ENCODE measurements at regions not wholly inside any gene's neighbourhood (a gene's known extent, or its start where the extent isn't known, plus 50 kb on each side); places are given as distances from the start of the nearest gene placed in this dataset.
A peak's percentile ranks its signal among the peaks of the same experiment; 100 is the strongest.

- Histone ChIP-seq H3K4me3 (no peak overlapping the region), H3K27me3 (no peaks in the 10 kb centered on the region), H3K9ac (no peak overlapping the region), H3K27ac (no peak overlapping the region), H3K9me3 (replicated peaks in 1 of 11) (no peaks in the 10 kb centered on the region), H3K4me1 (peaks cover 0 to 16% (median 3%) of the 10 kb centered on the region in 10 experiments; a peak in 2 of 20 replicates), H4K20me1 (no peaks in the 10 kb centered on the region), H3K36me3 (no peaks in the 10 kb centered on the region), H3K4me2 (no peak overlapping the region)
- no peak for TF ChIP-seq Cebpa-rat (IDR thresholded peaks at IDR 0.05)
Measured at GRCh38 chr1:234902774-234903547, 225.7 kb downstream of the TOMM20 start.

- peaks cover 0 to 19% (median 10%) of the 10 kb centered on the region in 10 experiments; a peak in 14 of 20 replicates for H3K4me1 ChIP-seq
- no peaks in the 10 kb centered on the region for H4K20me1 ChIP-seq
- H3K27me3 ChIP-seq: no peaks in the 10 kb centered on the region
- no peaks in the 10 kb centered on the region for H3K9me3 ChIP-seq (replicated peaks in 1 of 11)
- H3K9ac ChIP-seq: no peak overlapping the region
- H3K36me3 ChIP-seq: no peaks in the 10 kb centered on the region
- H3K27ac ChIP-seq: no peak overlapping the region
- H3K4me2 ChIP-seq: no peak overlapping the region
- no peak overlapping the region for H3K4me3 ChIP-seq
- no peak for TF ChIP-seq Cebpa-rat (IDR thresholded peaks at IDR 0.05)
Measured at GRCh38 chr1:234901491-234902049, 227.1 kb downstream of the TOMM20 start.

- Histone ChIP-seq H3K27ac (no peak overlapping the region), H3K9me3 (replicated peaks in 1 of 11) (no peaks in the 10 kb centered on the region), H4K20me1 (no peaks in the 10 kb centered on the region), H3K36me3 (no peaks in the 10 kb centered on the region), H3K4me1 (peaks cover 0 to 29% (median 16%) of the 10 kb centered on the region in 10 experiments; a peak in 14 of 20 replicates), H3K4me3 (no peak overlapping the region), H3K9ac (no peak overlapping the region), H3K4me2 (no peak overlapping the region), H3K27me3 (no peaks in the 10 kb centered on the region)
- no peak for TF ChIP-seq Cebpa-rat (IDR thresholded peaks at IDR 0.05)
Measured at GRCh38 chr1:234900595-234900994, 228.0 kb downstream of the TOMM20 start.

GRCh38 chr1:234899730-234900072 lies 228.9 kb downstream of the TOMM20 start:
- Histone ChIP-seq H3K4me2 (no peak overlapping the region), H3K36me3 (no peaks in the 10 kb centered on the region)

GRCh38 chr1:234899041-234899729 lies 229.5 kb downstream of the TOMM20 start:
- Histone ChIP-seq H3K9ac (no peak overlapping the region), H3K27ac (no peak overlapping the region), H3K9me3 (replicated peaks in 1 of 11) (no peaks in the 10 kb centered on the region), H3K27me3 (no peaks in the 10 kb centered on the region), H4K20me1 (no peaks in the 10 kb centered on the region), H3K4me1 (peaks cover 5 to 40% (median 24%) of the 10 kb centered on the region in 10 experiments), H3K4me3 (no peak overlapping the region), H3K4me2 (peak overlapping the region in 1 of 11 experiments; percentile 4; a peak in 2 of 22 replicates), H3K36me3 (no peaks in the 10 kb centered on the region)
- TF ChIP-seq Cebpa-rat (IDR thresholded peaks at IDR 0.05): no peak

More at GRCh38 chr1:234899730-234900072, 228.9 kb downstream of the TOMM20 start:
- Histone ChIP-seq H3K9ac (no peak overlapping the region), H3K9me3 (replicated peaks in 1 of 11) (no peaks in the 10 kb centered on the region), H3K4me1 (peaks cover under 1 to 35% (median 19%) of the 10 kb centered on the region in 10 experiments; a peak in 18 of 20 replicates), H3K27ac (no peak overlapping the region), H3K27me3 (no peaks in the 10 kb centered on the region), H4K20me1 (no peaks in the 10 kb centered on the region), H3K4me3 (no peak overlapping the region)
- TF ChIP-seq Cebpa-rat (IDR thresholded peaks at IDR 0.05): no peak

GRCh38 chr1:234898455-234899033 lies 230.1 kb downstream of the TOMM20 start:
- no peak overlapping the region for H3K27ac ChIP-seq
- peaks cover 12 to 46% (median 30%) of the 10 kb centered on the region in 10 experiments for H3K4me1 ChIP-seq
- peak overlapping the region in 1 of 11 experiments; percentile 4; a peak in 2 of 22 replicates for H3K4me2 ChIP-seq
- H3K36me3 ChIP-seq: no peaks in the 10 kb centered on the region
- H3K9me3 ChIP-seq (replicated peaks in 1 of 11): no peaks in the 10 kb centered on the region
- no peak overlapping the region for H3K4me3 ChIP-seq
- no peaks in the 10 kb centered on the region for H4K20me1 ChIP-seq
- H3K27me3 ChIP-seq: no peaks in the 10 kb centered on the region
- no peak overlapping the region for H3K9ac ChIP-seq
- no peak for TF ChIP-seq Cebpa-rat (IDR thresholded peaks at IDR 0.05)

- Histone ChIP-seq H3K9me3 (replicated peaks in 1 of 11) (no peaks in the 10 kb centered on the region), H3K9ac (no peak overlapping the region), H3K4me3 (no peak overlapping the region), H3K27me3 (no peaks in the 10 kb centered on the region), H3K36me3 (no peaks in the 10 kb centered on the region), H3K4me2 (peak overlapping the region in 4 of 11 experiments; percentile 48 to 60 (median 55); a peak in 6 of 22 replicates), H3K4me1 (peaks cover 18 to 53% (median 37%) of the 10 kb centered on the region in 10 experiments), H4K20me1 (no peaks in the 10 kb centered on the region), H3K27ac (no peak overlapping the region)
- no peak for TF ChIP-seq Cebpa-rat (IDR thresholded peaks at IDR 0.05)
Measured at GRCh38 chr1:234897754-234898454, 230.7 kb downstream of the TOMM20 start.

GRCh38 chr1:234897390-234897749 lies 231.3 kb downstream of the TOMM20 start:
- H3K27me3 ChIP-seq: no peaks in the 10 kb centered on the region
- no peaks in the 10 kb centered on the region for H4K20me1 ChIP-seq
- no peak overlapping the region for H3K4me3 ChIP-seq
- no peak overlapping the region for H3K27ac ChIP-seq
- TF ChIP-seq Cebpa-rat (IDR thresholded peaks at IDR 0.05): no peak
- H3K9me3 ChIP-seq (replicated peaks in 1 of 11): no peaks in the 10 kb centered on the region
- H3K4me2 ChIP-seq: peak overlapping the region in 6 of 11 experiments; percentile 16 to 60 (median 51); a peak in 11 of 22 replicates
- peaks cover 24 to 58% (median 42%) of the 10 kb centered on the region in 10 experiments for H3K4me1 ChIP-seq
- no peaks in the 10 kb centered on the region for H3K36me3 ChIP-seq
- no peak overlapping the region for H3K9ac ChIP-seq
